ENCODE measurements at regions not wholly inside any gene's neighbourhood (a gene's known extent, or its start where the extent isn't known, plus 50 kb on each side); places are given as distances from the start of the nearest gene placed in this dataset.

DNA sequence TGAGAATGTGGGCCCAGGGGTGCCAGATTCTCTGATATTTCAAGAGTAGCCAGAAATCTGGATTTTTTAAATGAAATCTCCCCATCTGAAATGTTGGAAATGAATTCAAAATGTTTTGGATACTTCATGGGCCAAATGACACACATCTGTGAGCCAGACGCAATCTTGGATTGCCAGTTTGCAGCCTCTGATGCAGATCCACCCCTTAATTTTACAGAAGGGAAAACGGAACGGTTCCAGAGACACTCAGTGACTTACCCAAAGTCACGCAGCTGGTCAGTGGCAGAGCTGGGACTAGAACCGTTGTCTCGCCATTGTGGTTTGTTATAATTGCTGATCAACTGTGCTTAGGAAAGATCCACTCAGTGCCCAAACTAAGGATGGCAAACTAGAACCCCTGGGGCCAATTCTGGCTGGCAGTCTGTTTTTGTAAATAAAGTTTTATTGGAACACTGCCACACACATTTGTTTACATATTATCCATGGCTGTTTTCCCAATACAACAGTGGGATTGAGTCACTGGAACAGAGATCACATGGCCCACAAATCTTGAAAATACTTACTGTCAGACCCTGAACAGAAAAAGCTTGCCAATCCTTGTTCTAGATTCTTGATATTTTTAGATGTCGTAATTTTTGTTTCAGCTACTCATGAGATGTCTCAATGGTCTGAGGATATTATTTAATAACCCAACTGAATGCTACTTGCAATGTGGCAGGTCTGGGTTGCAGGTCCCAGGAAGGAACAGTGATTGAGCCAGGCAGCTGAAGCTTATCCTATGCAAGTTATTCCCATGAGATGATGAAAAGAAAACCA lies 143.8 kb downstream of the AXIN2 start:
- H3K4me3 Mint-ChIP-seq: no peak overlapping the region
- ChIA-PET CTCF (interaction anchor here (1.5 kb wide), 1 partner anchor 189 kb away, joined by 3 read pairs; no protein-coding TSS in a partner anchor), POLR2A (no interaction called here)
- H3K9me3 Mint-ChIP-seq: no peaks in the 10 kb centered on the region
- no peaks in the 10 kb centered on the region for H3K36me3 Mint-ChIP-seq
- peaks cover 4% of the 10 kb centered on the region for H3K27me3 Mint-ChIP-seq
- H3K27ac Mint-ChIP-seq: no peak overlapping the region
- no peak for DNase-seq
- peaks cover 2% of the 10 kb centered on the region for H3K4me1 Mint-ChIP-seq (ENCODE audit: low read depth)
- intact Hi-C loops (cut with micrococcal nuclease): no loop called here

DNA sequence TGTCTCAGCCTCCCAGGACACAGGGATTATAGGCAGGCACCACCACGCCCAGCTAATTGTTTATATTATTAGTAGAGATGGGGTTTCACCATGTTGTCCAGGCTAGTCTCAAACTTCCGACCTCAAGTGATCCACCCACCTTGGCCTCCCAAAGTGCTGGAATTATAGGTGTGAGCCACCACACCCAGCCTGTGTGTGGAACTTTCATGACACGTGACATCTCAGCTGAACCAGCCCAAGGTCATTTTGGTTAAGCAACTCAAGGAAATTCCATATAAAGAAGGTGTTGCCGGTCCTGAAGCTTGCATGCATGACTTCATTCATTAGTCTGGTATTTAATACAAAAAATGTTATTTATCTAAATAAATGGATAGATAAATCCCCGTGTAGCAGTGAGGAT lies 145.5 kb downstream of the AXIN2 start:
- POLR2A ChIA-PET: no interaction called here
- CTCF ChIA-PET: no interaction called here
- Mint-ChIP-seq H3K4me1 (ENCODE audit: low read depth) (peaks cover 2% of the 10 kb centered on the region), H3K36me3 (no peaks in the 10 kb centered on the region), H3K4me3 (no peak overlapping the region), H3K27me3 (peaks cover 3% of the 10 kb centered on the region), H3K9me3 (no peaks in the 10 kb centered on the region), H3K27ac (no peak overlapping the region)
- intact Hi-C loops (cut with micrococcal nuclease): no loop called here
- DNase-seq: no peak

DNA sequence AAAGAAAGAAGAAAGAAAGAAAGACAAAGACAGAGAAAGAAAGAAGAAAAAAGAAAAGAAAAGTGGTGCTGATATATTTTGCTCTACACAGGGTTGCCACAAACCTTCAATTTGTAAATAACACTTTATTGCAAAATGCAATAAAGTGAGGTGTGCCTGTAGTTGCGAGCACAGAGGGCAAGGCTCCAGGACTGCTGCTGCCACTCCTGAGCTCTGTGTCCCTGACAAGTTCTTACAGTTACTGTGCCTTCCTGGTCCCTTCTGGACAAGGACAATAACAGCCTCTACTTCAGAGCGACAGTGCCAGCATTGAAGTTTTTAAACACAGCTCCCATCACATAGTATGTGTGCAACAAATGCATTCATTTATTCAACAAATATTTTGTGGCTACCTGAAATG lies 148.1 kb downstream of the AXIN2 start:
- peaks cover 2% of the 10 kb centered on the region for H3K27me3 Mint-ChIP-seq
- DNase-seq: no peak
- peaks cover 2% of the 10 kb centered on the region for H3K4me1 Mint-ChIP-seq (ENCODE audit: low read depth)
- no peaks in the 10 kb centered on the region for H3K36me3 Mint-ChIP-seq
- H3K9me3 Mint-ChIP-seq: no peaks in the 10 kb centered on the region
- H3K4me3 Mint-ChIP-seq: no peak overlapping the region
- ChIA-PET CTCF (no interaction called here), POLR2A (no interaction called here)
- intact Hi-C loops (cut with micrococcal nuclease): no loop called here
- H3K27ac Mint-ChIP-seq: no peak overlapping the region

DNA sequence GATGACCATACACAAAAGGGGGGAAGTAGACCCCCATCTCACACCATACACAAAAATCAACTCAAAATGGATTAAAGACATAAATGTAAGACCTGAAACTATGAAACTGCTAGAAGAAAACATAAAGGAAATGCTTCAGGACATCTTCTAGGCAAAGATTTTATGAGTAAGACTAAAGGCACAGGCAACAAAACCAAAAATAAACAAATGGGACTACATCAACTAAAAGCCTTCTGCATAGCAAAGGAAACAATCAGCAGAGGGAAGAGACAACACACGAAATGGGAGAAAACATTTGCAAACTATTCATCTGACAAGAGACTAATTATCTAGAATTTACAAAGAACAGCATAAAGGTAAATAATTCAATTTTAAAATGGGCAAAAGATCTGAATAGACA lies 152.1 kb downstream of the AXIN2 start:
- CTCF ChIA-PET: no interaction called here
- peaks cover 1% of the 10 kb centered on the region for H3K4me1 Mint-ChIP-seq (ENCODE audit: low read depth)
- H3K36me3 Mint-ChIP-seq: no peaks in the 10 kb centered on the region
- H3K4me3 Mint-ChIP-seq: no peak overlapping the region
- POLR2A ChIA-PET: no interaction called here
- H3K9me3 Mint-ChIP-seq: no peaks in the 10 kb centered on the region
- intact Hi-C loops (cut with micrococcal nuclease): no loop called here
- no peak overlapping the region for H3K27ac Mint-ChIP-seq
- no peak for DNase-seq
- no peaks in the 10 kb centered on the region for H3K27me3 Mint-ChIP-seq

DNA sequence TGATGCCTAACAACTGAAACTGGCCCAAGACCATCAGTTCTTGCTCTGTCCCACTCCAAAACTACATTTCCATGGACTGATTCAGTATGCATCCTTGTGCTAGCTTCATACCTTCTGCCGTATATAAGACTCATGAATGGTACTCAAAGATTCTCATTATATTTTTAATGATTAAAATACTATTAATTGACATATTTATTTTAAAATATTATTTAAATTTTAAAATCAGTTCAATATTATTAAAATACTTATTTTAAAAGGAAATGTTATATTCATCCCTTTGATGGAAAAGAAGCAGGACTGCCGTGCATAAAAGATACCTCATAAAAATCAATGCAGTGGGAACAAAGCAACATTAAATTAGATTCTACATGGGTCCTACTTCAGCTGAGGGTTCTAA lies 153.4 kb downstream of the AXIN2 start:
- Mint-ChIP-seq H3K27ac (no peak overlapping the region), H3K4me1 (ENCODE audit: low read depth) (no peaks in the 10 kb centered on the region), H3K4me3 (no peak overlapping the region), H3K27me3 (peaks cover 3% of the 10 kb centered on the region), H3K36me3 (no peaks in the 10 kb centered on the region), H3K9me3 (no peaks in the 10 kb centered on the region)
- no peak for DNase-seq
- intact Hi-C loops (cut with micrococcal nuclease): no loop called here
- POLR2A ChIA-PET: no interaction called here
- CTCF ChIA-PET: no interaction called here

DNA sequence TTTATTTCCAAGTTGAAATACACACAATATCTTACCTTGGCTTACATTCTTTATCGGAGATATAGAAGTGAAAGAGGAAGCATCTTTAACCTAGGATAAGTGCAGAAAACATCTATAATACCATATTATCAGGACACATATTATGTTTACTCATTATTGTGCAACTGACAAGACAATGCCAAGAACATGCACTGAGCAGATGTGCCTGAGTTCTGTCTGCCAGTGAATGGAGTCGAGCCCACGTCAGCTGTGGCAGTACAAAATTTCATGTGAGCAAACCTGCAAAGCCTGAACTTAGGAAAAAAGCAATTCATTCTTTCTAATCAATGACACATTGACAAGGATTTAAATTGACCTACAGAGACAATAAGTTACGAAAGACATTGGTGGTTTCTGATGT lies 154.4 kb downstream of the AXIN2 start:
- POLR2A ChIA-PET: no interaction called here
- Mint-ChIP-seq H3K4me3 (no peak overlapping the region), H3K36me3 (no peaks in the 10 kb centered on the region)

DNA sequence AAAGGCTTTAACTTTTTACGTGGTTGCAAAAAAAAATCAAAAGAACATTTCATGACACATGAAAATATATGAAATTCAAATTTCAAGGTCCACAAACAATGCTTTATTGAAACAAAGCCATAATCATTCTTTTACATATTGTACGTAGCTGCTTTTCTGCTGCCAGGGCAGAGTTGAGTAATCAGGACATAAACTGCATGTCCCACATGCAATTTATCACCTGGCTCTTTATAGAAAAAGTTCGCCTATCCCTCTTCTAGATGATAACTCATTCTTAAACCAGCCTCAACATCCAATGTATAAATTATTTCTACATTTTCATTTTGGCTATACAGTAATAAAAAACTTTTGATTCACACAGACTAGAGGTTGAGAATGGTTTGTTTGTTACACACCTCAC lies 154.9 kb downstream of the AXIN2 start:
- Mint-ChIP-seq H3K9me3 (no peaks in the 10 kb centered on the region), H3K27me3 (peaks cover 7% of the 10 kb centered on the region), H3K4me3 (no peak overlapping the region), H3K36me3 (no peaks in the 10 kb centered on the region), H3K27ac (no peak overlapping the region), H3K4me1 (ENCODE audit: low read depth) (no peaks in the 10 kb centered on the region)
- POLR2A ChIA-PET: no interaction called here
- DNase-seq: no peak
- intact Hi-C loops (cut with micrococcal nuclease): no loop called here
- CTCF ChIA-PET: no interaction called here

More for the DNA sequence above, 154.4 kb downstream of the AXIN2 start:
- CTCF ChIA-PET: no interaction called here
- Mint-ChIP-seq H3K27ac (no peak overlapping the region), H3K9me3 (no peaks in the 10 kb centered on the region), H3K4me1 (ENCODE audit: low read depth) (no peaks in the 10 kb centered on the region), H3K27me3 (peaks cover 6% of the 10 kb centered on the region)
- no peak for DNase-seq
- intact Hi-C loops (cut with micrococcal nuclease): no loop called here

DNA sequence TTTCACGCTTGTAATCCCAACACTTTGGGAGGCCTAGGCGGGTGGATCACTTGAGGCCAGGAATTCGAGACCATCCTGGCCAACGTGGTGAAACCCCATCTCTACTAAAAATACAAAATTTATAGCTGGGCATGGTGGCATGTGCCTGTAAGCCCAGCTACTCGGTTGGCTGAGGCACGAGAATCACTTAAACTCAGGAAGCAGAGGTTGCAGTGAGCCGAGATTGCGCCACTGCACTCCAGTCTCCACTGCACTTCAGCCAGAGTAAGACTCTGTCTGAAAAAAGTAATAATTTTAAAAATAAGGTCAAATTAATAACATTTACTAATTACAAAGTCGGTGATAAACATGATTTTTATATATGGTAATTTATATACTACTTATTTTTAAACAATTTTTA lies 155.9 kb downstream of the AXIN2 start:
- intact Hi-C loops (cut with micrococcal nuclease): no loop called here
- H3K4me3 Mint-ChIP-seq: no peak overlapping the region
- peaks cover 7% of the 10 kb centered on the region for H3K27me3 Mint-ChIP-seq
- no peaks in the 10 kb centered on the region for H3K4me1 Mint-ChIP-seq (ENCODE audit: low read depth)
- CTCF ChIA-PET: no interaction called here
- DNase-seq: no peak
- no peaks in the 10 kb centered on the region for H3K36me3 Mint-ChIP-seq
- H3K27ac Mint-ChIP-seq: no peak overlapping the region
- POLR2A ChIA-PET: no interaction called here
- H3K9me3 Mint-ChIP-seq: no peaks in the 10 kb centered on the region

DNA sequence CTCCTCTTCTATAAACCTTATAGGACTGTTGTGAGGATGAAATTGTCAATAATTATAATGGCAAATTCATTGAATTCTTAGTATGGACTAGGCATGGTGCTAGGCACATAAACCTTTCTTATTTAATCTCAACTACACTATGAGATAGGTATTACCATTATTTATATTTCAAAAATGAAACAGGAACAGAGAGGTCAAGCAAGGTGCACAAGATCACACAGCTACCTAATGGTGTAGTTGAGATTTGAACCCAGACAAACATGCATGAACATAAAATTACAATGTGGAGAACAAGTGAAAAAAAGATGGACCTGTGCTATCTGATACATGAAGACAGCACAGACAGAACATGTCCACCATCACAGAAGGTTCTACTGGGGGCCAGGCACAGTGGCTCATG lies 156.7 kb downstream of the AXIN2 start:
- intact Hi-C loops (cut with micrococcal nuclease): no loop called here
- H3K9me3 Mint-ChIP-seq: no peaks in the 10 kb centered on the region
- no peaks in the 10 kb centered on the region for H3K36me3 Mint-ChIP-seq
- DNase-seq: no peak
- H3K4me3 Mint-ChIP-seq: no peak overlapping the region
- H3K4me1 Mint-ChIP-seq (ENCODE audit: low read depth): no peaks in the 10 kb centered on the region
- H3K27ac Mint-ChIP-seq: no peak overlapping the region
- H3K27me3 Mint-ChIP-seq: peaks cover 8% of the 10 kb centered on the region
- CTCF ChIA-PET: no interaction called here
- POLR2A ChIA-PET: no interaction called here

DNA sequence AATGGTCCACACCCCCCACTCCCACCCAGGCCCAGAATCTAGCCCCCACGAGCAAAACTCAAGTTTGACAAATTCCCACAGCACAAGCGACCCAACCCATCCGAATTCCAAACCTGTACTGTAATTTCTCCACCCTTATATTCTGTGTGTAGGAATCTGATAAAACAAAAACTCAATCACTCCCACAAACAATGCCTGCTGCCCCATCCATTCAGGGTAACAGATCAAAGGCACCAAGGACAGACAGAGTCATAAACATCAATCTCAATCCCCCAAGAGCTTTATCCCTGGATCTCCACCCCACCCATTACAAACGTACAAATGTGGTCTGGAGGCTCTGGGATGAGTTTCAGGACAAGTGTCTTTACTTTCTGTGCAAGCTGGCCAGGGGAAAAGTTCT lies 157.8 kb downstream of the AXIN2 start:
- DNase-seq: no peak
- ChIA-PET CTCF (no interaction called here), POLR2A (no interaction called here)
- no peaks in the 10 kb centered on the region for H3K4me1 Mint-ChIP-seq (ENCODE audit: low read depth)
- intact Hi-C loops (cut with micrococcal nuclease): no loop called here
- H3K27ac Mint-ChIP-seq: no peak overlapping the region
- H3K9me3 Mint-ChIP-seq: no peaks in the 10 kb centered on the region
- no peaks in the 10 kb centered on the region for H3K36me3 Mint-ChIP-seq
- peaks cover 9% of the 10 kb centered on the region for H3K27me3 Mint-ChIP-seq
- H3K4me3 Mint-ChIP-seq: no peak overlapping the region

DNA sequence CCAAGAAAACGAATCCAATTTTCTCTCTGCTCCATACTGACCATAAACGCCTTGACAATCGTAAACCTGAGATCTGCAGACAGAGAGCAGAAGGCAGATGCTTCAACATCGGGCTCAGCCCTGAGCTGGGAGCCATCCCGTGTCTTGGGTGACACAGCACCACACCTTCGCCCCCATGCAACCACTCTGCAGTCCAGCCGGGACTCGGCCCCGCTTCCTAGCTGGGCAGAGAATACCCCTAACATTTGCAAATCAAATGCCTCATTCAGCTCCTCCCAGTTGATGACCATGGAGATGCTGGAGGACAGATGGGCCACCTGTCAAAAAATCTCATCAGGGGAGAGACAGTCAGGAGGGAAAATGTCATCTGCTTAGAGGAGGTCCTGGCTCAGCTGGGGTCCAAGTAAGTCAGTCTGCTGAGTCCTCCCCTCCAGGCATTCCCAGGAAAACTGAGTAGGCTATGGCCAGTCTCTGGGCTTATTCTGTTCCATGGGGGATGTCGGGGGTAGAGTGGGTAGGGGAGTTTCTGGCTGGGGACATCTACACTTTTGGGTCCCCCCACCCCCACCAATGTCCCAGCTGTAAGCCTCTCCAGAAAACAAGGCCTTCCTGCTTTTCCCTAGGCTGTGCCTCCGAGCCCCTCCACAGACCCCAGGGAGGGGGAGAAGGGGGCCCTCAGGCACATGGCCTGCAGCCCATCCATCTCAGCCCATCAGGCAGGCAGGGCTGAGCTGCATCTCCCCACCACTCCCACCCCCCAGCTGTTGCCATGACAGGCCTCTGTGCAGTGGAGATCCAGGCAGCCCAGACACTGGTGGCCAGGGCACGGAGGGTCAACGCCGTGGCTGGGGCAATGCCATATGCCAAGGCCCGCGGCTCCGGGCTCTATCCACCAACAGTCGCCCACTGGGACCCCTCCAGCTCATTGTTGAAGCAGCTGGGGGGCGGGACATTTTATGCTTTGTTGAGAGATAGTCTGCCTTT lies 158.6 kb downstream of the AXIN2 start:
- Mint-ChIP-seq H3K4me3 (no peak overlapping the region), H3K4me1 (ENCODE audit: low read depth) (no peaks in the 10 kb centered on the region), H3K9me3 (no peaks in the 10 kb centered on the region), H3K27me3 (peaks cover 9% of the 10 kb centered on the region), H3K36me3 (no peaks in the 10 kb centered on the region), H3K27ac (no peak overlapping the region)
- ChIA-PET POLR2A (no interaction called here), CTCF (no interaction called here)
- DNase-seq: no peak
- intact Hi-C loops (cut with micrococcal nuclease): no loop called here

DNA sequence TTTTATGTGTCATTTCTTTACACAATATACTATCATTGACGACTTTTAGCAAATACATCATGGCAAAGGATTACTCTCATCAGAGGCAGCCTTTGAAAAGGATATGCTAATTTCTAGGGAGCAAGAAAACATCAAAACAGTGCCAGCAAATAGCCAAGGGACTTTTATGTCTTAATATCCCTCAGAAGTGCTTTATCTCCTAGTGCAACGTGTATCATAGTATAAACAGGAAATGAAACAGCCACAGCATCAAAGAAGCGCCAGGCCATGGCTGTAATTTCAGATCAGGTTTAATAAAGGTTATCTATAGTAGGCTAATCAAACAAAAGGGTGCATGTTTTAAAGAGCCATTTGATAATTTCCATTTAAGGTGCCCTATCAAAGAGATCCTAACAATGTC lies 159.9 kb downstream of the AXIN2 start:
- H3K4me3 Mint-ChIP-seq: no peak overlapping the region
- no peak for DNase-seq
- intact Hi-C loops (cut with micrococcal nuclease): no loop called here
- ChIA-PET POLR2A (no interaction called here), CTCF (no interaction called here)
- peaks cover 9% of the 10 kb centered on the region for H3K27me3 Mint-ChIP-seq
- H3K36me3 Mint-ChIP-seq: no peaks in the 10 kb centered on the region
- H3K9me3 Mint-ChIP-seq: no peaks in the 10 kb centered on the region
- H3K4me1 Mint-ChIP-seq (ENCODE audit: low read depth): no peaks in the 10 kb centered on the region
- no peak overlapping the region for H3K27ac Mint-ChIP-seq

DNA sequence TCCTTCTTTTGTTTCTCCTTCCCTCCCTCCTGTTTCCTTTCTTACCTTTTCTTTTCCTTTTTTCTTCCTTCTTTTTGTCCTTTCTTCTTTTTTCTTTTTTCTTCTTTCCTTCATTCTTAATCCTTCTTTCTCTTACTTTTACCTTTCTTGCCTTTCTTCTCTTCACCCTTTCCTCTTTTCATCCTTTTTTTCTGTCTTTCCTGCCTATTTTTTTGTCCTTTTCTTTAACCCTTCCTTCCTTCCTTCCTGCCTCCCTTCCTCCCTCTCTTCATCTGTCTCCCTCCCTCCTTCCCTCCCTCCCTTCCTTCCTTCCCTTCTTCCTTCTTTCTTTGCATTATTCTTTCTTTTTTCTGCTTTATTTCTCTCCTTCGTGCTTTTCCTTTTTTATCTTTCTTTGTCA lies 160.7 kb downstream of the AXIN2 start:
- Mint-ChIP-seq H3K4me1 (ENCODE audit: low read depth) (no peaks in the 10 kb centered on the region), H3K36me3 (no peaks in the 10 kb centered on the region), H3K4me3 (no peak overlapping the region), H3K27ac (no peak overlapping the region), H3K9me3 (no peaks in the 10 kb centered on the region), H3K27me3 (peaks cover 9% of the 10 kb centered on the region)
- intact Hi-C loops (cut with micrococcal nuclease): no loop called here
- ChIA-PET CTCF (no interaction called here), POLR2A (no interaction called here)
- no peak for DNase-seq
